GM21737 (cell line): ENCODE measurements at regions not wholly inside any gene's neighbourhood (a gene's known extent, or its start where the extent isn't known, plus 50 kb on each side); places are given as distances from the start of the nearest gene placed in this dataset.
"Not testable (repeated sequence)": the region's sequence is repeated elsewhere in the genome, so short reads cannot be mapped to it uniquely, and the experiment has no call there.

Source experiments
- ATAC-seq: cut with Tn5 transposase; IDR thresholded peaks from one replicate; pipeline ENCODE4 v1.9.1; 2021; ENCODE audit warnings: mild to moderate bottlenecking, moderate library complexity; ENCODE audit not compliant: unreplicated experiment

- no peak for ATAC-seq
These were observed 609.3 kb downstream of the COL12A1 start for GRCh38 chr6:74596588-74596987.

- not testable (repeated sequence) for ATAC-seq
These were observed 611.5 kb downstream of the COL12A1 start for GRCh38 chr6:74594350-74594749.

- ATAC-seq = no peak
These were observed 617.6 kb downstream of the COL12A1 start for GRCh38 chr6:74588094-74588832.

- no peak for ATAC-seq
These were observed 618.5 kb downstream of the COL12A1 start for GRCh38 chr6:74587386-74587785.

- ATAC-seq = no peak
These were observed 620.1 kb downstream of the COL12A1 start for GRCh38 chr6:74585753-74586152.

GRCh38 chr6:74581681-74582080 is 624.2 kb downstream of the COL12A1 start:
- no peak for ATAC-seq

GRCh38 chr6:74579794-74580193 is 626.1 kb downstream of the COL12A1 start:
- ATAC-seq = no peak

- ATAC-seq = no peak
These were observed 626.8 kb downstream of the COL12A1 start for GRCh38 chr6:74579047-74579446.

GRCh38 chr6:74578339-74578738 is 627.5 kb downstream of the COL12A1 start:
- no peak for ATAC-seq

- ATAC-seq = peak; percentile 98
These were observed 628.2 kb downstream of the COL12A1 start for GRCh38 chr6:74577619-74578018.

- no peak for ATAC-seq
These were observed 631.1 kb downstream of the COL12A1 start for GRCh38 chr6:74574794-74575193.

GRCh38 chr6:74573613-74574012 is 632.2 kb downstream of the COL12A1 start:
- no peak for ATAC-seq

GRCh38 chr6:74570044-74570443 is 635.8 kb downstream of the COL12A1 start:
- no peak for ATAC-seq

GRCh38 chr6:74568861-74569260 is 637.0 kb downstream of the COL12A1 start:
- ATAC-seq = no peak

- ATAC-seq = not testable (repeated sequence)
These were observed 637.9 kb downstream of the COL12A1 start for GRCh38 chr6:74567923-74568290.

GRCh38 chr6:74567281-74567922 is 638.5 kb downstream of the COL12A1 start:
- no peak for ATAC-seq

- ATAC-seq = no peak
These were observed 648.6 kb downstream of the COL12A1 start for GRCh38 chr6:74557236-74557635.

GRCh38 chr6:74554041-74554440 is 651.8 kb downstream of the COL12A1 start:
- ATAC-seq = no peak

- ATAC-seq = no peak
These were observed 654.0 kb downstream of the COL12A1 start for GRCh38 chr6:74551896-74552295.

GRCh38 chr6:74550821-74551220 is 655.0 kb downstream of the COL12A1 start:
- no peak for ATAC-seq

GRCh38 chr6:74549746-74550145 is 656.1 kb downstream of the COL12A1 start:
- ATAC-seq = no peak

- no peak for ATAC-seq
These were observed 671.2 kb downstream of the COL12A1 start for GRCh38 chr6:74534465-74535211.
